ENCODE measurements at regions not wholly inside any gene's neighbourhood (a gene's known extent, or its start where the extent isn't known, plus 50 kb on each side); places are given as distances from the start of the nearest gene placed in this dataset.

- ChIA-PET POLR2A (no interaction called here), CTCF (ENCODE audit: unreplicated experiment) (no interaction called here)
- Histone ChIP-seq H2AFZ (ENCODE audit: low read length) (no peak overlapping the region), H4K20me1 (ENCODE audit: insufficient read depth, low read length) (no peaks in the 10 kb centered on the region), H3K4me2 (ENCODE audit: low read length) (no peak overlapping the region), H3K79me2 (ENCODE audit: insufficient read depth, low read depth, low read length) (no peaks in the 10 kb centered on the region), H3K4me1 (ENCODE audit: insufficient read depth, low read length, poor library complexity, severe bottlenecking) (no peaks in the 10 kb centered on the region), H3K9me3 (ENCODE audit: low read length) (no peaks in the 10 kb centered on the region), H3K36me3 (ENCODE audit: insufficient read depth, low read length) (no peaks in the 10 kb centered on the region), H3K27ac (ENCODE audit: low read depth, low read length, poor library complexity, severe bottlenecking) (no peak overlapping the region), H3K4me3 (ENCODE audit: low read depth, low read length, poor library complexity, severe bottlenecking) (no peak overlapping the region), H3K9me2 (ENCODE audit: insufficient read depth, low read length) (no peaks in the 10 kb centered on the region)
- no peak for TF ChIP-seq EZH2phosphoT487 (IDR thresholded peaks at IDR 0.05; ENCODE audit: borderline replicate concordance, low read depth, low read length)
- no peak for TF ChIP-seq CTCF (conservative IDR thresholded peaks at IDR 0.05; ENCODE audit: low read length)
- DNase-seq (ENCODE audit: low spot score): no peak
- intact Hi-C loops (cut with micrococcal nuclease; ENCODE audit: unreplicated experiment): loop anchor here (5.0 kb wide), 1 partner anchor 58 kb away; no protein-coding TSS in a partner anchor
- BruUV-seq (replicated peaks): no TSS peak
Observed at GRCh38 chr3:124075753-124076152, 83.8 kb upstream of the ROPN1 start.

- ChIA-PET POLR2A (no interaction called here), CTCF (ENCODE audit: unreplicated experiment) (no interaction called here)
- Histone ChIP-seq H3K4me1 (ENCODE audit: insufficient read depth, low read length, poor library complexity, severe bottlenecking) (no peaks in the 10 kb centered on the region), H3K79me2 (ENCODE audit: insufficient read depth, low read depth, low read length) (no peaks in the 10 kb centered on the region), H3K36me3 (ENCODE audit: insufficient read depth, low read length) (no peaks in the 10 kb centered on the region), H3K4me3 (ENCODE audit: low read depth, low read length, poor library complexity, severe bottlenecking) (no peak overlapping the region), H3K27ac (ENCODE audit: low read depth, low read length, poor library complexity, severe bottlenecking) (no peak overlapping the region), H3K4me2 (ENCODE audit: low read length) (no peak overlapping the region), H3K9me2 (ENCODE audit: insufficient read depth, low read length) (no peaks in the 10 kb centered on the region), H4K20me1 (ENCODE audit: insufficient read depth, low read length) (no peaks in the 10 kb centered on the region), H2AFZ (ENCODE audit: low read length) (no peak overlapping the region), H3K9me3 (ENCODE audit: low read length) (no peaks in the 10 kb centered on the region)
- intact Hi-C loops (cut with micrococcal nuclease; ENCODE audit: unreplicated experiment): loop anchor here (5.0 kb wide), 1 partner anchor 59 kb away; no protein-coding TSS in a partner anchor
- TF ChIP-seq CTCF (conservative IDR thresholded peaks at IDR 0.05; ENCODE audit: low read length): no peak
- TF ChIP-seq EZH2phosphoT487 (IDR thresholded peaks at IDR 0.05; ENCODE audit: borderline replicate concordance, low read depth, low read length): no peak
- no peak for DNase-seq (ENCODE audit: low spot score)
- no TSS peak for BruUV-seq (replicated peaks)
Observed at GRCh38 chr3:124076235-124076634, 84.3 kb upstream of the ROPN1 start.

GRCh38 chr3:124078953-124079911 lies 87.3 kb upstream of the ROPN1 start:
- ChIA-PET POLR2A (no interaction called here), CTCF (ENCODE audit: unreplicated experiment) (no interaction called here)
- intact Hi-C loops (cut with micrococcal nuclease; ENCODE audit: unreplicated experiment): loop anchor here (5.0 kb wide), 1 partner anchor 62 kb away; no protein-coding TSS in a partner anchor
- H3K4me1 ChIP-seq (ENCODE audit: insufficient read depth, low read length, poor library complexity, severe bottlenecking): no peaks in the 10 kb centered on the region
- no peaks in the 10 kb centered on the region for H3K9me2 ChIP-seq (ENCODE audit: insufficient read depth, low read length)
- no peaks in the 10 kb centered on the region for H3K79me2 ChIP-seq (ENCODE audit: insufficient read depth, low read depth, low read length)
- TF ChIP-seq EZH2phosphoT487 (IDR thresholded peaks at IDR 0.05; ENCODE audit: borderline replicate concordance, low read depth, low read length): no peak
- peak; percentile 90 for TF ChIP-seq CTCF (conservative IDR thresholded peaks at IDR 0.05; ENCODE audit: low read length)
- H3K9me3 ChIP-seq (ENCODE audit: low read length): no peaks in the 10 kb centered on the region
- DNase-seq (ENCODE audit: low spot score): peak; percentile 51
- H3K4me3 ChIP-seq (ENCODE audit: low read depth, low read length, poor library complexity, severe bottlenecking): no peak overlapping the region
- no peak overlapping the region for H3K27ac ChIP-seq (ENCODE audit: low read depth, low read length, poor library complexity, severe bottlenecking)
- H3K4me2 ChIP-seq (ENCODE audit: low read length): no peak overlapping the region
- H4K20me1 ChIP-seq (ENCODE audit: insufficient read depth, low read length): no peaks in the 10 kb centered on the region
- H3K36me3 ChIP-seq (ENCODE audit: insufficient read depth, low read length): no peaks in the 10 kb centered on the region
- H2AFZ ChIP-seq (ENCODE audit: low read length): no peak overlapping the region
- no TSS peak for BruUV-seq (replicated peaks)

Data from OCI-LY7 (cell line).